DMS 273 treated with DMSO at 0.1 percent for 48 hours (cell line): ENCODE measurements at regions not wholly inside any gene's neighbourhood (a gene's known extent, or its start where the extent isn't known, plus 50 kb on each side); places are given as distances from the start of the nearest gene placed in this dataset.
A peak's percentile ranks its signal among the peaks of the same experiment; 100 is the strongest.

Experiments used
- DNase-seq: peaks from one replicate; lab custom pipeline; 2025; lab: John Stamatoyannopoulos, UW

DNA sequence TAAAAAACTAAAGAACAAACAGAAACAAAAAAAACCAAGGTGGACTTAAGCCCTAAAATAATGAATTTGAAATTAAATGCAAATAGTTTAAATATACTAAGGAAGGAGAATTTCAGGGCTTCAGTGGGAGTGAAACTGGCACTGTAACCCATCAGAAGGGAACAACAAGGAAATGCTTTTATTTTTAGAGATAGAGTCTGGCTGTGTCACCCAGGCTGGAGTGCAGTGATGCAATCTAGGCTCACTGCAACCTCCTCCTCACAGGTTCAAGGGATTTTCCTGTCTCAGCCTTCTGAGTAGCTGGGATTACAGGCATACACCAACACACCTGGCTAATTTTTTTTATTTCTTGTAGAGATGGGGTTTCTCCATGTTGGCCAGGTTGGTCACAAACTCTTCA, 625.2 kb upstream of the CDH8 start:
- DNase-seq, result no peak

DNA sequence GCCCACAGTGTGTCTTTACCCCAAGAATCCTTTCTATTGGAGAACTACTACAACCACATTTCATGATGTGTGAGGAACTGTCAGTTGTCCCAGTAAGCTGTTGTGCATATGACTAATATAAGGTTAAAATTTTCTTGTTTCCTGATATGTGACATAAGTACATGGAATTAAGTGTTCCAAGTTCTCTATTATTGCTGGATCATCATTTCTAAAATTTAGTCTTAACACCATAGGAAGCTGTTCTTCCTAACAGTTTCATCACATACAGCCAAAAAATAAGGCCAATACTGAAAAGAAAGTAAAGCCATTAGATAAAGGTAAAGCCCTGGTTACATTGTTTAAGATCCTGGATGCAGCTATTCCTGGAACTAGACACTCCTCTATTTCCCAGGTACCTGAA, 620.9 kb upstream of the CDH8 start:
- no peak for DNase-seq

DNA sequence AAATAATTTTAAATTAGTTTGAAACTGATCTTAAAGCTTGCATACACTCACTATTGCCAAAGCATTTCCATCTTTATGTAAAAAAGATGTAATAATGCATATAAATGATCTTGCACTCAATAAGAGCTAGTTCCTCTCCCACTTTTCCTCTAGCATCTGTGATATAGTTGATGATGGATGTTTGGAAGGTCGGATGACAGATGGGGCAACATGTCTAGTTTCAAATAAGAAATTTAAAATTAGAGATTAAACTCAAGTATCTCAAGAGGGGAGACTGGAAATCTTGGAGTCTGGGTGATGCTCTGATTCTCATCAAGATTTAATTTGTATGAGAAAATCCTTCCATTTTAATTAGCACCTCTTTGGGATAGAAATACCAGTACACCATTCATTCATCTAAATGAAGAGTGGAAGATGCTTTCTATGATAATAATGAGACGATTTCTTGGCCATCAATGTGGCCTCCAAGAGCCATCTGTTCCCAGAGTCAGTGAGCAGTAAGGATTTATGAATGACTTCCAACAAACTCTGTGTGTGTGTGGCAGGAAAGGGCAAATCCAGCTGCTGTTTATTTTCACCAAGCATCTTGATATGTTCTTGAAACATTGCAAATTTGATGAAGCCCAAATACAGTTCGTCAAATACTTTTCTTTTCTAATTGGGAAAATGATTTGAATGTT, 616.3 kb upstream of the CDH8 start:
- peak; percentile 28 for DNase-seq

DNA sequence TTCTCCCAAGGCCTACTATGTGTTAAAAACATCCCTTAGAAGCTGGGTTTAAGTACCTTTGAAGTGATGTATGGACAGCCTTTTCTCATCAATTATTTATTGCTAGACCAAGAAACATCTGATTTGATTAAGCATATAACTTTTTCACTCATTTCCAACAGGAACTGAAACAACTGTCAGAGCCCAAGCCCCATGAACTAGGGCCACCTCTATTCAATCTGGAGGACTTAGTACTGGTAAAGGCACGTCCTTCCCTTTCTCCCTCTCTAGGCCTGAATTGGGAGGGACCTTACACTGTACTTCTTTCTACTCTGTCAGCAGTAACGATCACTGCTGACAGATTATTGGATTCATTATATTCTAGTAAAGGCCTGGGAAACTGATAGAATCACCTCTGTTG, 612.0 kb upstream of the CDH8 start:
- no peak for DNase-seq

DNA sequence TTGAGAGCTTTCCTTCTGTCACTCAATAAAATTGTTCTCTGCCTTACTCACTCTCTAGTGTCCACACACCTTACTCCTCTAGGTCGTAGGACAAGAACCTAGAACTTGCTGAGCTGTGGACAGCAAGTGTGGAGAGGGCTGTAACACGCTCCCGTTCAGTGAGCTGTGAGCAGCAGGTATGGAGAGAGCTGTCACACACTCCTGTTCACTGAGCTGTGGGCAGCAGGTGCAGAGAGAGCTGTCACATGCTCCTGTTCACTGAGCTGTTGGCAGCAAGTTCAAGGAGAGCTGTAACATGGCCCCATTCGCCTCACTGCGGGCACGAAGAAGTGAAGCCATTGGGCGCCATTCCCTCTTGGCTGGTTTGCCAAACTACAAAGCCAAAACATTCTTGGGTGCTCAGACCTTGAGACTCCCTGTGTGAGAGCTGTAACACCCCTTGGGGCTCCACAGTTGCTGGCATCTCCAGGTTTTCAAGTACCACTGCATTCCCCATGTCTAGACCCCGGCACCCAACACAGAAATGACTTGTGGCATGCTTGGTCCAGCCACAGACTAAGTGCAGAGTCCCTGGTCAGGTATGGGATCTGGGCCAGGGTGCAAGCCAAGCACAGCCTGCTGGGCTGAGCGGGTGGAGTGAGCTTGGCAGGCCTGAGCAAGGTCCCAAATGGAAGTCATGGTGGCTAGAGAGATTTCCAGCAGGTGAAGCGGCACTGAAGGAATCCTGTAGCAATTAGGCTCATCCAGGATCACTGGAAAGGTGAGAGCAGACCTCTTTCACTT, 608.0 kb upstream of the CDH8 start:
- DNase-seq, result no peak

DNA sequence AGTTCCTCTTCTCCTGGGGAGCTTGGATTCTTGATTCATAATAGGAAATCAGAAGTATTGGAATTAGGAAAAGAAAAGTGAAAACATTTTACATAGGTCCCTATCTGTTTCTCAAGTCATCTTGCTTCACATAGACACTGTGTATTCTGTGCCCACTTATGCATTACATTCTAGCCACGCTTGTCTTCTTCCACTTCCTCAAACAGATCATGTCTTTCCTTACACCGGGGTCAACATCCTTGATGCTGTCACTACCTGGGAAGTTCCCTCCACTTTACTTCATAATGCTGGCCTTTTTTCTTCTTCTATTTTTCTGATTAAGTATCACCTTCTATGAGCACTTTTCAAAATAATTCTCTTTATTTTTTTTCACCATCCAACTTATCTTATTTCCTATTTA, 606.4 kb upstream of the CDH8 start:
- no peak for DNase-seq

DNA sequence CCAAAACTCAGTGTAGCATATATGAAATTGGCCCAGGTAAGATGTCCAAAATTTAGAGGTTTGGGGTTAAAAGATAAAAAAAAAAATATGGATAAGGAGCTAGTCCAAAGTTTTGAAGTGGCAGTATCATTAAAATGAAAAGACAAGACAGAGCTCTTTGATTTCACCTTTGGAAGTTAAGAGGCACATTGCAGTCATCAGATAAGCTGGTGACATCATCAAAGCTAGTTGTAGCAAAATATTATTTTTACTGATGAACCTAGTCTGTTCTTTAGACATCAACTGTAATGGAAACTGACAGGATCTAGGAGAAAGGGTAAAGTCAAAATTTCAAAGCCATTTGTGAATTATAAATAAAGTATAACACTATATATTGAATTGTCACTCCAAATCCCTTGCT, 603.7 kb upstream of the CDH8 start:
- no peak for DNase-seq

DNA sequence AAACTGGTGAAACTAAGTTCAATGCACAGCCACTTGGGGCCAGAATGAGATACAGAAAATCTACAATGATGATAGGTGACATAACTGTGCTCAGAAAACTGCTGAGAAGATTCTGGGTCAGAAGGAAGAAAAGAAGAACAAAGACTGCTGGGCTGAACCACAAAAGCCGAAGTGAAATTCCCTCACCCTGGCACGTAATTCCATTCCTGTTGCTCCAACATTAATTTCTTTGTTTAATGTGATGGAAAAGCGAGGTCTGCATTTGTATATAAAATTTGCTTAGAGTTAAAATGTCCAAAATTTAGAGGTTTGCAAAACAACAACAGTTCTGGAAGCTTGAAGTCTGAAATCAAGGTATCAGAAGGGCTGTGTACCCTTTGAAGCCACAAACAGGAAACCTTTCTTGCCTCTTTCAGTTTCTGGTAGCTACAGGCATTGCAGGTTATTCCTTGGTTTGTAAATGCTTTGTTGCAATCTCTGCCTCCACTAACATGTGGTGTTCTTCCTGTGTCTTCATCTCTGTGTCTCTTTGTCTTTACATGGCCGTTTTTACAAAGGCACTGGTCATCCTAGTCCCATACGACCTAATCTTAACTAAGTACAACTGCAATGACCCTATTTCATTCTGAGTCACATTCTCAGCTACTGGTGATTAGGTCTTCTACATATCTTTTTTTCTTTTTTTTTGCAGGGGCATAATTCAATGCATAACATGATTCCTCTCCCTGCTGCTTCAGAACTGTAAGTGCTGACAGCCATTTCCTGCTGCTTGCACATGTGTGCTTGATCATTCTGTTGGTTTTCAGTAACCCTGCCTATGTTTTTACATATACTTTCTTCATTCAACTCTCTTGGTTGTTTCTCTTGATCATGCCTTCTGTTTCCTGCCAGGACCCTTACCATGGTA, 603.0 kb upstream of the CDH8 start:
- DNase-seq, result no peak

DNA sequence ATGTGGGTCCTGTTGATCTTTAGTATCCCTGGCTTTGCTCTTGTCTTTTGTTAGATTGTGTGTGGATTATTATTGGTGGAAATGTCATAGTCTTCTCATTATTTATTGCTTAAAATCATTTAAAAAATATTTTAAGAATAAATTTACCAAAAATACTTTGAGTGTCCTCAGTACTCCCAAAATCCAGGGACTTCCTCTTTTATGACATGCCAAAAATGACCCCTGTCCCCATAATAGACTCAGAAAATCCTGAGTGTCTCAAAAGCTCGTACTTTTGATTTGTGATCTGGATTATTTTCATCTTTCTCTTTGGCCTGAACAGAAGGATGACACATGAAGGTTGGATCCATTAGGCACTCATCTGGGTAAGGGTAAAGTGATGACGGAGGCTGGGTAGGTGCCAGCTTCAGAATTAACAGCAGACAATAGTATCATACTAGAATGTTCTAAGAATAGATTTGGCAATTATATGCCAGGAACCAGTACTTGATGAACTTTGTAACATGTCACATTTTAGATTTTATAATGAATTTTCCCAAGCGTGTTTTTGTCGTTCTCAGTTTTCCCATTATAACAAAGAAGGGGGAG, 602.2 kb upstream of the CDH8 start:
- no peak for DNase-seq

DNA sequence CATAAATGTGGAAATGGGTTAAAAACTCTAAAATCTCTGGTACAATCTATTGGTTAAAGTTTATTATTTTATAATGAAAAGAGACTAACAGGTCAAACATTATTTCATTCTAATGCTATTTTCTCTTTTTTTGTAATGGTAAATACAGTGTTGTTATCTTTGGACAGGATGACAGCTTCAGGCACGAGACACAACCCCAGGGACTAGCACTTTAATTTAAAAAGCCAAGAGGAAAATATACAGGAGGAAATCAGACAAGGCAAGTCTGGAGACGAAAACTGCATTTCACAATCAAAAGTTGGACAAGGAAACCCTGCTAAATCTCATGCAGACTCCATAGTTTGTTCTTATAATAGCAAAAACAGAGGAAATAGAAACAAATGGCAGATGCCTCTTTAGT, 589.1 kb upstream of the CDH8 start:
- no peak for DNase-seq

DNA sequence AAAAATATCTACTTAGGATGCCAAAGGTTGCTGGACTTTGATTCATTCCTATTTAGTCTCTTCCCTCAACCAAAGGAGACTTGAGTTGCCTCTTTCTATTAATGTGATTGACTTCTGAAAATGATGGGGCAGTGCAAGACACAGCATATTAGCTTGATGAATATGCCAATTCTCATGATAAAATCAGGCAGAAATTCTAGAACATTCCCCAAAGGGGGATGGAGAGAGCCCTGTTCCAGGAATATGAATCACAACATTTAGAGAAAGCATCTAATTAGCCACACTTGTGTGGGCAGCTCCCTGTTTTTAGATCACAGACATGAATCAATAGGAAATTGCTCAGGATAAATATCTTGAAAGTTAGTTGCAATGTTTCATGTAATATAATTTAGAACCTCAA, 584.0 kb upstream of the CDH8 start:
- no peak for DNase-seq

DNA sequence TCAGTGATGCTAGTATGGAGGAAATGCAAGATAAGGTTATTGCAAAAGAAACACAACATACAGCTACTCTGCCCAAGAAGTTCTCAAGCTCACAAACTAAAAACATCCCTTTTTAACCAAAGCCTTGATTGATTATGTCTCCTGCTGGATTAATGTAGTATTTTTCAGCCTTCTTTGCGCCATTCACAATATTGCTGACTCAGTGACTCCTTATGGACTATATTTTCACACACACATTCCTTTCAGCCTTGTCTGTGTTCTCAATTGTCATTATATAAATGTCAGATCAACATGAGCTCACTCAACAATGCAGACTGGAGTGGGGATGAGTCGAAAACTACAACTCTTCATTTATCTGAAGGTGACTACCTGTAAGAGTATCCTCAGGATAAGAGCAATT, 579.3 kb upstream of the CDH8 start:
- DNase-seq, result no peak

DNA sequence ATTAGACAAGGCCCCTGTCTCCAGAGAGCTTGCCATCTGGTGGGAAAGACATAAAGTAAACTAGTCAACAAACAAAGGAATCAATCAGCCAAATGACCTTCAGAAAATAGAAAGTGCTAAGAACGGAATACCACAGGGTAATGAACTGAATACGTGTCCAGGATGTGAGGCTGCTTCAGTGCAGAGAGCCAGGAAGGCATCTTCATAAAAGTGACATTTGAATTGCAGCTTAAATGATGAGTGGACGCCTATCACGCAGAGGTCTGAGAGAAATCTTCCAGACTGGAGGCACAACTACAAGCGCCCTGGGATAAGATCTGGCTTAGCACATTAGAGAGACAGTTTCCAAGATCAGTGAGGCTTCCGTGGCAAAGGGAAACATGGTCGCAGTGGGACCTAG, 574.1 kb upstream of the CDH8 start:
- DNase-seq, result no peak

DNA sequence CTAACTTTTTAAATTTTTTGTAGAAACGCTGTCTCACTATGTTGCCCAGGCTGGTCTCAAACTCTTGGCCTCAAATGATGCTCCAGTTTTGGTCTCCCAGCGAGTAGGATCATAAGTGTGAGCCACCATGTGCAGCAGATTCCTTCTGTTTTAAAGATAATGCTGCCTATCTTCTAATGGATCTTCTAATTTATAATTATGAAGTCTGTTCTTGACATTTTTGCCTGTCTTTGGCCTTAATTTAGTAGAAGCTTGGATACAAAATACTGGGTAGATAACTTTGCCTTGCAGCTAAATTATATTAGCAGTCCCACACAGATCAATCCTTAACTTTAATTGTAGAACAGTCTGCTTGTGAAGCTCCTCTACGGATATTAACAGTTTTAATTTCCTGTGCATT, 566.6 kb upstream of the CDH8 start:
- DNase-seq, result no peak

DNA sequence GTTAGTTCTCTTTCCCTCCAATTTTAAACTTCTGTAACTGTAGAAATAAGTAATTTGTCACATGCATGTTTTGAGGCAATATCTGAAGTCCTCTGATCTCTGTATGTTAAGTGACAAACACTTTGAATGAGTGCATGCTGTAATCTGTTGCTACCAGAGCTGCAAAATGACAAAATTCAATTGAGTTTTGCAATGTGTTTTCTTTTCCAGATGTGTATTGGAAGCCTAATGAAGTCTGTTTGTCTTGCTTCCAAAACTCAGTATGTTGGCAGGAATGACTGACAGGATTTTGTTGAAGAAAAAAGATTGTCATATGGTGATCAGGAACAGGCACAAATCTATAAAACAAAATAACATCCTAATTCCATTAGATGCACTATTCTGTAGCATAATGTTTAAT, 561.6 kb upstream of the CDH8 start:
- no peak for DNase-seq

DNA sequence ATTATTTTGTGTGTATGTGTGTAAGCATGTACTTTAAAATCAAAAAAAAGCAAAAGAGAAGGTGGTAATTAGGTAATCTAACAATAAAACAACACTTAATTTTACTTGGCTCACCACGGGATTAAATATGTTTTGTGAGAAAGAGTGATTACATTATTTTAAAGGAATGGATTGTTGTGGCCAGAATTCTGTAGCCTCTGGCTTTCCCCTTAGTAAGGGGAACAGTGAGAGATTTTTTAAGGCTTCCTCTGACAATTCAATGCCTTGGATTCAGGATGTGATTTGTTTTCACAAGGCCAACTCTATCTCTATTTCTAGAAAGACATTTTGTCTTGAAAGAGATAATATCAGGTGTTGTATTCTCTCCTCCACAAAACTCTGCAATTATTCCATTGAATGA, 560.3 kb upstream of the CDH8 start:
- DNase-seq, result no peak

DNA sequence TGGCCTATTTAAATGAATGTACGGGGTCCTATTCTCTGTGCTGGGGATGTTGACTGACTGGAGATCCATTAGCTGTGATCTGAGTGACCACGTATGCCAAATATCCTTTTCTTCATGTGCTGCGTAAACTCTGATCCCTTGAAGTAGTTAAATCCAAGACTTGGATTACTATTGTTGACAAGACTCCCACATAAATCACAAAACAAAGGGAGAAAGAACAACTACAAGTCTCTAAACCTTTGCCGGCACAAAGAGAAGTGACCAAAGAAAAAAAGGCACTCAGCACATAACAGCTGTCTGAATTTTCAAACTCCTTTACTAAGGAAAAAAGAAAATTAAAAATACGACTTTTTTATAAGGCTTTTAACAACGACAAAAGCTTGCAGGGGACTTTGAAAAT, 559.9 kb upstream of the CDH8 start:
- DNase-seq, result no peak

DNA sequence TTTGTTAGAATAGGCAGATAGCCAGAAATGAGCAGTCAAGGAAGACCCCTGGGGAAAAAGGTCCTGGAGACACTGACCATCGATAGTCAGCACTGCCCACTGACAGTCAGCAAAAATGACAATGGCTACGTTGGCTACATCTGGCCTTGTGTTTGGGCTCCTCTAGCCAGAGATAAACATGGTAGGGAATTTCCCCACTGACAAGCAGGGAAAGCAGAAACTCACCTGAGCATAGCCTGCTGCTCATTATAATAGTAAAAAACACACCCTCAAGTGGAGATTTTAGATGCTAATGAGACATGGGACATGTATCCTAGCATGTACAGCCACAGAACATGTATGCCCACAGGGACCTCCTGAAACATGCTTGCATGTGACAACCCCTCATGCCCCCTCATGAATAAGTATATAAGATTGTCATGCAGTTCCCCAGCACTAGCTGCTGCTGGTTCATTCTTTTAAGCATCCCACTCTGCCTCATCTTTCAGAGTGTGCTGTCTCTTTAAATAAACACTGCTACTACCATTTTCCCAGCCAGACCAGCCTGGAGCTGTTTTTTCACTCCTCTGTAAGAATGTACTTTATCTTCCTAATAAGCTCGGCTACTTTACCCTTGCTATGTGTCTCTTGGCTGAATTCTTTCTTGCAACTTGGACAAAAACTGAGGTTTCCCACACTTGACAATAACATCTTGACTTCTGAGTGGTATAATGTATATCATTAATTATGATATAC, 550.1 kb upstream of the CDH8 start:
- DNase-seq, result no peak

DNA sequence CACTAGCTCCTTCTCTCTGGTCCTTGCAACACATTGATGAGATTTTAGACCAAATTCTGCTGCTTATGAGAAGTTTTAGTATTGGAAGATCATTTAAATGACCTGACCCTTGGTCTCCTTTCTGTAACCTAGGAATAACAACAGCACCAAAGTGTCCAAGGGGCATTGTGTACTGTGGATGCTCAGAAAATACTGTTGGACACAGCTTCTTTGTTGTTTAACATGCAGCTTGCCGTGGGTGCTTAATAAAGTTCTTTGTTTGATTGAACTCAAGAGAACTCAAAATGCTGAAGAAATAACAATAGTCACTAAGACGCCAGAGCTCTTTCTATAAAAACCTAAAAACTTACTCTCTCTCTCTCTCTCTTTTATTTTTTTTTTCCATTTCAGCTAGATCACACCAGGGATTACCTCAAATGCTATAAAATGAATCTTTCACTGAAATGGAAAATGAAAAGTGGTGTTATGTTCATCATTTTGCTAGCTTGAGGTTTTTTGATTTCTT, 548.9 kb upstream of the CDH8 start:
- DNase-seq, result no peak

DNA sequence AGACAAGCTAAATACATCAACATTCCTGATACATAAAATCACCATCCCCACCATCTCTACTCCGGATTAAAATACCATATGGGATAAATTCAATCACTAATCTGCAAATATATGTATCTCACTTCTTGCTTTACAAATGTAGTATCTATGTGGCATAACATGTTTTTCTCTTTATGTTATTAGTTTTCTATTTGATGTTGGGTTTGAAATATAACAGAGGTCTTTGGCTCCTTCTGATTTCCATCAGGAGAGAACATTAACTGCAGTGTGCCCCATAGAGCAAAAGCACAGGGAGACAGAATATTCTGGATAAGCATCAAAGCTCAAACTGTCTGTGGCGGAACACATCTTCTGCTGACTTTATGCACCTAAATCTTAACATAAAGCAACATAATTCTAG, 547.2 kb upstream of the CDH8 start:
- DNase-seq, result no peak

DNA sequence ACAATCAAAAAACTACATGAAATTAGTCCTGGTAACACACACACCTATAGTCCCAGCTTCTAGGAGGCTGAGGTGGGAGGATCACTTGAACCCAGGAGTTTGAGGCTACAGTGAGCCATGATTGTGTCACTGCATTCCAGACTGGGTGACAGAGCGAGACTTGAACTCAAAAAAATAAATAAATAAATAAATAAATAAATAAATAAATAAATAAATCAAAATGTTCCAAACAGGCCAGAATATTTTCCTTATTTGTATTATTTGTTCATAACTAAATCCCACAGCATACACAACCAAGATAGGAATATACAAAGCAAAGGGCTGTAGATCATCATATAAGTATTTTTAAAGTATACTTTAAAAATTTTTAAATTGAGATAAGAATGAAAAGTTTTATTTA, 537.2 kb upstream of the CDH8 start:
- DNase-seq, result no peak

DNA sequence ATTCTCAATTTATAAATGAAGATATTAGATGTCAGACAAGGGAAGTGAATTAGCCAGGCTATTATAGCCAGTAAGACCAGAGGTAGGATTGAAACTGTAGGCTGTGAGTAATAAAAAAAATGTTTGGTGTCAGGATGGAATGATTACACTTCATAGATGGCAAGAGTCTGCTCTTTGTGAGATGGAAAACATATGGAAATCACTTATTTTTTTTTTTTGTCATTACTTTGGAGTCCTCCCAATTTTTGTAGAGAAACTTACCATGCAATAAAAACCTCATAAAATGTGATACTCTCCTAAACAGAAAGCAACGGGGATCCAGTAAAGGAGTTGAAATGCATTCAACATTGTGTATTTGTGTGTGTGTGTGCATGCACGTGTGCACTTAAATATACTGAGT, 532.7 kb upstream of the CDH8 start:
- DNase-seq, result no peak
